Fibroblast of the aortic adventitia (primary cell): ENCODE measurements at regions not wholly inside any gene's neighbourhood (a gene's known extent, or its start where the extent isn't known, plus 50 kb on each side); places are given as distances from the start of the nearest gene placed in this dataset.
"Not testable (repeated sequence)": the region's sequence is repeated elsewhere in the genome, so short reads cannot be mapped to it uniquely, and the experiment has no call there.

Experiments used
- DNase-seq: peaks from one replicate; pipeline ENCODE4 v3.0.0-alpha.2; 2010; ENCODE audit warnings: low read depth
- H3K4me3 ChIP-seq: 2 replicates; pipeline ENCODE4 v1.5.1; 2011; ENCODE audit warnings: low read depth, mild to moderate bottlenecking, control low read depth, low read length, moderate library complexity
- TF ChIP-seq, protein P1 (sequence below): IDR thresholded peaks from 2 replicates; pipeline ENCODE4 v1.5.1; 2011; ENCODE audit warnings: mild to moderate bottlenecking, low read length, control low read depth, inconsistent platforms; ENCODE audit not compliant: insufficient read depth

DNA sequence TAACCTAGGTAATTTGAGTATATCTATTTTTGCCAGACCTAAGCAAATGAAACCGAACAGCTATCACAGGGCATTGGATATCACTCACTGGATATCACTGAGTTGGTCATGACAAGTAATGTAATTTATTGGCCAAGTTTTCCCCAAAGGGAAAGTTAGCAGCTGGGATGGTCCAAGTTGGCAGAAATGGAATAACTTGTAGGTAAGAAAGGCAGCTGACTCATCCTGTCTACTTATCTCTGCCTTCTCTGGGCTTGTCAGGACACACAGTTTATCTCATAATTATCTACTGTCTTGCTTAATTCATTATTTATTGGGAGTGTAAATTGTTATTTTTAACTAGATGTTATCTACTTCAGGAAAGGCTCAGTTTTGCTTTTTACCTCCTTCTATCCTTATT lies 502.0 kb upstream of the DPP6 start:
- DNase-seq = no peak
- TF ChIP-seq, protein P1, sequence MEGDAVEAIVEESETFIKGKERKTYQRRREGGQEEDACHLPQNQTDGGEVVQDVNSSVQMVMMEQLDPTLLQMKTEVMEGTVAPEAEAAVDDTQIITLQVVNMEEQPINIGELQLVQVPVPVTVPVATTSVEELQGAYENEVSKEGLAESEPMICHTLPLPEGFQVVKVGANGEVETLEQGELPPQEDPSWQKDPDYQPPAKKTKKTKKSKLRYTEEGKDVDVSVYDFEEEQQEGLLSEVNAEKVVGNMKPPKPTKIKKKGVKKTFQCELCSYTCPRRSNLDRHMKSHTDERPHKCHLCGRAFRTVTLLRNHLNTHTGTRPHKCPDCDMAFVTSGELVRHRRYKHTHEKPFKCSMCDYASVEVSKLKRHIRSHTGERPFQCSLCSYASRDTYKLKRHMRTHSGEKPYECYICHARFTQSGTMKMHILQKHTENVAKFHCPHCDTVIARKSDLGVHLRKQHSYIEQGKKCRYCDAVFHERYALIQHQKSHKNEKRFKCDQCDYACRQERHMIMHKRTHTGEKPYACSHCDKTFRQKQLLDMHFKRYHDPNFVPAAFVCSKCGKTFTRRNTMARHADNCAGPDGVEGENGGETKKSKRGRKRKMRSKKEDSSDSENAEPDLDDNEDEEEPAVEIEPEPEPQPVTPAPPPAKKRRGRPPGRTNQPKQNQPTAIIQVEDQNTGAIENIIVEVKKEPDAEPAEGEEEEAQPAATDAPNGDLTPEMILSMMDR = no peak
- H3K4me3 ChIP-seq = no peak overlapping the region

DNA sequence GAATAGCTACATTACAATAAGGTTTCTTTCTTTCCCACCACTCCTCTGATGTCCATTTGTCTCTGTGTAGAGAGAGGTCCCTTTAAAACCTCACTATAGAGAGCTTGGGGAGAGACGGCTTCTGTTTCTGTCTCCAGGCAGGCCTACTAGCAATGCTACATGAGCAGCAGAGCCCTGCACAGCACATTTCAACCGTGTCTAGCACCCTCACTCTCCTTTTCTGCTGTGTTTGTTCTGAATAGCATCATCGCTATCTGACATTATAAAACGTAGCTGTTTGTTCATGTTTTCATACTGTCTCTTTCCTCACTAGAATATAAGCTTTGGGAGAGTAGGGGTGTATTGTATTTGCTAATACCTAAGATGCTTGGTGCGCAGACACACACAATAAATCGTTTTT lies 487.8 kb upstream of the DPP6 start:
- TF ChIP-seq, protein P1 = no peak
- DNase-seq = no peak
- no peak overlapping the region for H3K4me3 ChIP-seq

DNA sequence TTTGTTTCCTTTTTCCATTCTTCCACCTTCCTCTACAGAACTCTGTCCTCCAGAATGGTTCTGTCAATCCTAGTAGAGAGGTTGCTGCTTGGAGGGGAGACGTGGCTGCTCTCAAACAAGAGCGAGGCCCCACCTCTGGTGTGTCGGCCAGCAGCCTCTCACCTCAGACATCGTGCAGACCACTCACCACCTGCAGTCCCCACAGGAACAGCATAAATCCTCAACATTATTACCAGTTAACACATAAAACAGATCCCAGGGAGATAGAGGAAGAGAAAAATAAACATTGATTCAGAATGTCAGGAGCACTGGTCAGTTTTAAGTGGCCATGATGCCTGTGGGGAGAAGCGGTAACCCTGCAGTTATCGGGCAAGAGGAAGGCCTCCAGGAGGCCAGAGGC lies 485.9 kb upstream of the DPP6 start:
- no peak for DNase-seq
- TF ChIP-seq, protein P1 = no peak
- no peak overlapping the region for H3K4me3 ChIP-seq

DNA sequence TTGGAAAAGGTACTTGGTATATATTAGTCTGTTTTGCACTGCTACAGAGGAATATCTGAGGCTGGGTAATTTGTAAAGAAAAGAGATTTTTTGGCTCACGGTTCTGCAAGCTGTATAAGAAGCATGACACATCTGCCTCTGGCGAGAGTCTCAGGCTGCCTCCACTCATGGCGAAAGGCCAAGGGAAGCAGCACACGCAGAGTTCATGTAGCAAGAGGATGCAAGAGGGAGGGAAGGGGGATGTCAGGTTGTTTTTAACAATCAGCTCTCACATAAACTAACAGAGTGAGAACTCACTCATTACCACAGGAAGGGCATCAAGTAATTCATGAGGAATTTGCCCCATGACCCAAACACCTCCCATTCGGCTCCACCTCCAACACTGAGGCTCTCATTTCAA lies 484.8 kb upstream of the DPP6 start:
- TF ChIP-seq, protein P1 = no peak
- no peak for DNase-seq

DNA sequence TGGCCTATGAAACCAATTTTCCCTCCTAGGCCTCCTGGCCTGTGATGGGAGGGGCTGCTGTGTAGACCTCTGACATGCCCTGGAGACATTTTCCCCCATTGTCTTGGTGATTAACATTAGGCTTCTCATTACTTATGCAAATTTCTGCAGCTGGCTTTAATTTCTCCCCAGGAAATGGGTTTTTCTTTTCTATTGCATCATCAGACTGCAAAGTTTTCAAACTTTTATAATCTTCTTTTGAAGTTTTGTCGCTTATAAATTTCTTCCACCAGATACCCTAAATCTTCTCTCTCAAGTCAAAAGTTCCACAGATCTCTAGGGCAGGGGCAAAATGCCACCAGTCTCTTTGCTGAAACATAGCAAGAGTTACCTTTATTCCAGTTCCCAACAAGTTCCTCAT lies 482.7 kb upstream of the DPP6 start:
- H3K4me3 ChIP-seq, DNase-seq: not testable (repeated sequence)

More for the DNA sequence above, 484.8 kb upstream of the DPP6 start:
- H3K4me3 ChIP-seq = no peak overlapping the region

DNA sequence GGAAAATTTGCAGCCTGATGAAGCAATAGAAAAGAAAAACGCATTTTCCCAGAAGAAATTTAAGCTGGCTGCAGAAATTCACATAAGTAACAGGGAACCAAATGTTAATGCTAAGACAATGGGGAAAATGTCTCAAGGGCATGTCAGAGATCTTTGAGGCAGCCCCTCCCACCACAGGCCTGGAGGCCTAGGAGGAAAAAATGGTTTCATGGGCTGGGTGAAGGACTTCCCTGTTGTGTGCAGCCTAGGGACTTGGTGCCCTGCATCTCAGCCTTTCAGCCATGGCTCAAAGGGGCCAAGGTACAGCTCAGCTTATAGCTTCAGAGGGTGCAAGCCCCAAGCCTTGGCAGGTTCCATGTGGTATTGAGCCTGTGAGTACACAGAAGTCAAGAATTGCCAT lies 476.1 kb upstream of the DPP6 start:
- no peak overlapping the region for H3K4me3 ChIP-seq
- DNase-seq = no peak
- TF ChIP-seq, protein P1 = no peak

DNA sequence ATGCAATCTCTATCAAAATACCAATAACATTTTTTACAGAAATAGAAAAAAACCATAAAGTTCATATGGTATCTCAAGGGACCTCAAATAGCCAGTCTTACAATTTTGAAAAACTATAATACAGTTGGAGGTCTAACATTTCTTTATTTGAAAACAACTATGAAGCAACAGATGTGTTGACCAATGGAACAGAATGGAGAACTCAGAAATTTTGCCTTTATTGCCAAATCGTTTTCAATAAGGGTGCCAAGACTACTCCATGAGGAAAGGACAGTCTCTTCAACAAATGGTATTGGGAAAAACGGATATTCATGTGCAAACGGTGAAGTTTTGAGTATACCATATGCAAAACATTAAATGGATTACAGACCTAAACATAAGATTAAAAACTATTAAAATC lies 470.8 kb upstream of the DPP6 start:
- TF ChIP-seq, protein P1 = no peak
- H3K4me3 ChIP-seq = no peak overlapping the region
- DNase-seq = no peak
